OCI-LY1 (cell line): ENCODE measurements at regions not wholly inside any gene's neighbourhood (a gene's known extent, or its start where the extent isn't known, plus 50 kb on each side); places are given as distances from the start of the nearest gene placed in this dataset.

ENCODE experiments used
- H2AFZ ChIP-seq: fragments of 200-600 bp; sonication (generic), shearing (Covaris generic); 2 replicates; pipeline ENCODE4 v1.6.0; 2014; ENCODE audit warnings: antibody characterized with exemption, mild to moderate bottlenecking, low read length
- H3F3A ChIP-seq: fragments of 200-600 bp; sonication (generic), shearing (Covaris generic); 2 replicates; pipeline ENCODE4 v1.6.0; 2014; ENCODE audit warnings: mild to moderate bottlenecking, antibody characterized with exemption, low read length, moderate library complexity; ENCODE audit not compliant: insufficient read depth
- H3K27ac ChIP-seq: fragments of 200-600 bp; sonication (generic); 2 replicates; pipeline ENCODE4 v1.5.1; 2014; ENCODE audit warnings: low read length, mixed run types, mild to moderate bottlenecking, low read depth; ENCODE audit not compliant: poor library complexity, severe bottlenecking
- H3K27me3 ChIP-seq: fragments of 200-600 bp; sonication (generic); 2 replicates; pipeline ENCODE4 v1.6.0; 2014; ENCODE audit warnings: antibody characterized with exemption, mild to moderate bottlenecking, low read length, moderate library complexity; ENCODE audit not compliant: insufficient read depth
- H3K36me3 ChIP-seq: fragments of 200-600 bp; sonication (generic); 2 replicates; pipeline ENCODE4 v1.6.1; 2014; ENCODE audit warnings: mild to moderate bottlenecking, antibody characterized with exemption, low read length, moderate library complexity, mixed read lengths; ENCODE audit not compliant: insufficient read depth
- H3K4me1 ChIP-seq: fragments of 200-600 bp; sonication (generic); 2 replicates; pipeline ENCODE4 v1.5.1; 2014; ENCODE audit warnings: mild to moderate bottlenecking, low read length, moderate library complexity; ENCODE audit not compliant: insufficient read depth, severe bottlenecking
- H3K4me2 ChIP-seq: fragments of 200-600 bp; sonication (generic), shearing (Covaris generic); 2 replicates; pipeline ENCODE4 v1.6.1; 2014; ENCODE audit warnings: low read length
- H3K4me3 ChIP-seq: fragments of 200-600 bp; sonication (generic); 2 replicates; pipeline ENCODE4 v1.5.1; 2014; ENCODE audit warnings: low read length, low read depth, mild to moderate bottlenecking, mixed read lengths; ENCODE audit not compliant: poor library complexity, severe bottlenecking
- H3K79me2 ChIP-seq: fragments of 200-600 bp; shearing (Covaris generic); 2 replicates; pipeline ENCODE4 v1.6.1; 2016; ENCODE audit warnings: mixed run types, low read length, mixed read lengths; ENCODE audit not compliant: insufficient read depth
- H3K9ac ChIP-seq: fragments of 200-600 bp; sonication (generic), shearing (Covaris generic); 2 replicates; pipeline ENCODE4 v1.6.1; 2014; ENCODE audit warnings: mild to moderate bottlenecking, low read length, mixed read lengths
- H3K9me2 ChIP-seq: fragments of 200-600 bp; sonication (generic), shearing (Covaris generic); 2 replicates; pipeline ENCODE4 v1.6.1; 2014; ENCODE audit warnings: low read depth, mild to moderate bottlenecking, low read length, mixed read lengths
- H3K9me3 ChIP-seq: fragments of 200-600 bp; shearing (Covaris generic); 2 replicates; pipeline ENCODE4 v1.6.1; 2014; ENCODE audit warnings: low read length, mixed read lengths
- H4K20me1 ChIP-seq: fragments of 200-600 bp; sonication (generic), shearing (Covaris generic); 2 replicates; pipeline ENCODE4 v1.6.0; 2016; ENCODE audit warnings: mild to moderate bottlenecking, low read length; ENCODE audit not compliant: insufficient read depth
- CTCF ChIP-seq: fragments of 200-600 bp; sonication (generic), shearing (Covaris generic); IDR thresholded peaks from 2 replicates; pipeline ENCODE4 v1.5.1; 2017; ENCODE audit warnings: mild to moderate bottlenecking, antibody characterized with exemption, low read length, moderate library complexity, mixed read lengths
- EZH2 ChIP-seq: fragments of 200-600 bp; sonication (generic), shearing (Covaris generic); IDR thresholded peaks from 2 replicates; pipeline ENCODE4 v1.8.0; 2017; ENCODE audit warnings: borderline replicate concordance, mixed run types, mild to moderate bottlenecking, antibody characterized with exemption, low read length, moderate library complexity, mixed read lengths

GRCh38 chr5:176737746-176738636 is 72.4 kb upstream of the UNC5A start:
- Histone ChIP-seq H3K36me3 (no peaks in the 10 kb centered on the region), H3K4me1 (no peaks in the 10 kb centered on the region), H3K4me2 (no peak overlapping the region), H3K9me3 (no peaks in the 10 kb centered on the region), H2AFZ (no peak overlapping the region), H3K9ac (no peak overlapping the region), H3K79me2 (no peaks in the 10 kb centered on the region), H3K27ac (no peak overlapping the region), H3K27me3 (peaks cover 17% of the 10 kb centered on the region), H4K20me1 (no peaks in the 10 kb centered on the region), H3F3A (no peaks in the 10 kb centered on the region), H3K9me2 (no peaks in the 10 kb centered on the region), H3K4me3 (no peak overlapping the region)
- TF ChIP-seq CTCF (no peak), EZH2 (no peak)

GRCh38 chr5:176738637-176739250 is 71.6 kb upstream of the UNC5A start:
- Histone ChIP-seq H3F3A (no peaks in the 10 kb centered on the region), H3K9me3 (no peaks in the 10 kb centered on the region), H3K9ac (no peak overlapping the region), H2AFZ (no peak overlapping the region), H3K4me1 (no peaks in the 10 kb centered on the region), H3K79me2 (no peaks in the 10 kb centered on the region), H3K4me2 (no peak overlapping the region), H3K4me3 (no peak overlapping the region), H3K27me3 (peaks cover 17% of the 10 kb centered on the region), H3K27ac (no peak overlapping the region), H3K9me2 (no peaks in the 10 kb centered on the region), H4K20me1 (no peaks in the 10 kb centered on the region), H3K36me3 (no peaks in the 10 kb centered on the region)
- TF ChIP-seq EZH2 (no peak), CTCF (no peak)

- no peaks in the 10 kb centered on the region for H3K36me3 ChIP-seq
- no peak overlapping the region for H3K4me3 ChIP-seq
- no peak overlapping the region for H3K4me2 ChIP-seq
- no peak for TF ChIP-seq CTCF
- TF ChIP-seq EZH2, result no peak
- no peaks in the 10 kb centered on the region for H3K9me2 ChIP-seq
- no peaks in the 10 kb centered on the region for H3K9me3 ChIP-seq
- no peaks in the 10 kb centered on the region for H4K20me1 ChIP-seq
- no peaks in the 10 kb centered on the region for H3K4me1 ChIP-seq
- peaks cover 17% of the 10 kb centered on the region for H3K27me3 ChIP-seq
- no peak overlapping the region for H2AFZ ChIP-seq
- H3F3A ChIP-seq, result no peaks in the 10 kb centered on the region
- H3K9ac ChIP-seq, result no peak overlapping the region
- no peaks in the 10 kb centered on the region for H3K79me2 ChIP-seq
- no peak overlapping the region for H3K27ac ChIP-seq
These were observed 70.8 kb upstream of the UNC5A start for GRCh38 chr5:176739461-176740051.
